Activated naive CD8-positive, alpha-beta T cell treated with anti-CD3 and anti-CD28 coated beads for 36 hours (primary cell): ENCODE measurements at regions not wholly inside any gene's neighbourhood (a gene's known extent, or its start where the extent isn't known, plus 50 kb on each side); places are given as distances from the start of the nearest gene placed in this dataset.
"Not testable (repeated sequence)": the region's sequence is repeated elsewhere in the genome, so short reads cannot be mapped to it uniquely, and the experiment has no call there.

Experiments
- DNase-seq: peaks from one replicate; pipeline ENCODE4 v3.0.0; 2021
- H3K27ac Mint-ChIP-seq: one replicate; pipeline ENCODE4 v1.8.0; 2022; ENCODE audit warnings: mild to moderate bottlenecking, moderate library complexity, mixed read lengths
- H3K27me3 Mint-ChIP-seq: one replicate; pipeline ENCODE4 v1.8.0; 2022; ENCODE audit warnings: mild to moderate bottlenecking, mixed read lengths
- H3K36me3 Mint-ChIP-seq: one replicate; pipeline ENCODE4 v1.8.0; 2021; ENCODE audit warnings: mild to moderate bottlenecking, mixed read lengths
- H3K4me1 Mint-ChIP-seq: one replicate; pipeline ENCODE4 v1.8.0; 2021; ENCODE audit warnings: mixed read lengths
- H3K4me3 Mint-ChIP-seq: one replicate; pipeline ENCODE4 v1.8.0; 2022; ENCODE audit warnings: mild to moderate bottlenecking, moderate library complexity, mixed read lengths
- H3K9me3 Mint-ChIP-seq: one replicate; pipeline ENCODE4 v1.8.0; 2022; ENCODE audit warnings: mixed read lengths

GRCh38 chr2:37722971-37723370 is 51.5 kb upstream of the CDC42EP3 start:
- DNase-seq, H3K36me3 Mint-ChIP-seq, H3K4me3 Mint-ChIP-seq, H3K4me1 Mint-ChIP-seq, H3K27ac Mint-ChIP-seq, H3K27me3 Mint-ChIP-seq, H3K9me3 Mint-ChIP-seq: not testable (repeated sequence)

- Mint-ChIP-seq H3K27me3 (no peaks in the 10 kb centered on the region), H3K36me3 (no peaks in the 10 kb centered on the region), H3K27ac (no peak overlapping the region), H3K4me1 (peaks cover 4% of the 10 kb centered on the region), H3K4me3 (no peak overlapping the region), H3K9me3 (peaks cover 4% of the 10 kb centered on the region)
- DNase-seq, result no peak
Observed at GRCh38 chr2:37730037-37730818, 58.8 kb upstream of the CDC42EP3 start.

GRCh38 chr2:37732412-37732811 is 61.0 kb upstream of the CDC42EP3 start:
- not testable (repeated sequence) for H3K9me3 Mint-ChIP-seq

GRCh38 chr2:37733251-37733650 is 61.8 kb upstream of the CDC42EP3 start:
- no peaks in the 10 kb centered on the region for H3K9me3 Mint-ChIP-seq
- H3K36me3 Mint-ChIP-seq, result no peaks in the 10 kb centered on the region
- DNase-seq, result no peak
- no peak overlapping the region for H3K27ac Mint-ChIP-seq
- H3K4me3 Mint-ChIP-seq, result no peak overlapping the region
- H3K27me3 Mint-ChIP-seq, result no peaks in the 10 kb centered on the region
- peaks cover 4% of the 10 kb centered on the region for H3K4me1 Mint-ChIP-seq

More at GRCh38 chr2:37732412-37732811, 61.0 kb upstream of the CDC42EP3 start:
- H3K27me3 Mint-ChIP-seq, DNase-seq, H3K36me3 Mint-ChIP-seq, H3K27ac Mint-ChIP-seq, H3K4me1 Mint-ChIP-seq, H3K4me3 Mint-ChIP-seq: not testable (repeated sequence)

- not testable (repeated sequence) for H3K4me3 Mint-ChIP-seq, H3K27ac Mint-ChIP-seq, H3K27me3 Mint-ChIP-seq, H3K9me3 Mint-ChIP-seq, H3K36me3 Mint-ChIP-seq, DNase-seq, H3K4me1 Mint-ChIP-seq
Observed at GRCh38 chr2:37733955-37734354, 62.5 kb upstream of the CDC42EP3 start.

- H3K36me3 Mint-ChIP-seq, H3K4me1 Mint-ChIP-seq, H3K27me3 Mint-ChIP-seq, DNase-seq, H3K9me3 Mint-ChIP-seq, H3K4me3 Mint-ChIP-seq, H3K27ac Mint-ChIP-seq: not testable (repeated sequence)
Observed at GRCh38 chr2:37734891-37735523, 63.6 kb upstream of the CDC42EP3 start.

GRCh38 chr2:37735524-37735910 is 64.1 kb upstream of the CDC42EP3 start:
- H3K9me3 Mint-ChIP-seq, H3K27ac Mint-ChIP-seq, DNase-seq, H3K27me3 Mint-ChIP-seq, H3K36me3 Mint-ChIP-seq, H3K4me1 Mint-ChIP-seq, H3K4me3 Mint-ChIP-seq: not testable (repeated sequence)

- H3K9me3 Mint-ChIP-seq, result no peaks in the 10 kb centered on the region
Observed at GRCh38 chr2:37737507-37737906, 66.1 kb upstream of the CDC42EP3 start.

GRCh38 chr2:37738266-37738885 is 66.9 kb upstream of the CDC42EP3 start:
- no peaks in the 10 kb centered on the region for H3K36me3 Mint-ChIP-seq
- DNase-seq, result no peak
- peaks cover 7% of the 10 kb centered on the region for H3K4me1 Mint-ChIP-seq
- no peak overlapping the region for H3K4me3 Mint-ChIP-seq
- H3K27me3 Mint-ChIP-seq, result no peaks in the 10 kb centered on the region
- no peak overlapping the region for H3K27ac Mint-ChIP-seq
- no peaks in the 10 kb centered on the region for H3K9me3 Mint-ChIP-seq

More at GRCh38 chr2:37737507-37737906, 66.1 kb upstream of the CDC42EP3 start:
- no peak for DNase-seq
- no peak overlapping the region for H3K27ac Mint-ChIP-seq
- no peaks in the 10 kb centered on the region for H3K36me3 Mint-ChIP-seq
- H3K4me3 Mint-ChIP-seq, result no peak overlapping the region
- peaks cover 7% of the 10 kb centered on the region for H3K4me1 Mint-ChIP-seq
- no peaks in the 10 kb centered on the region for H3K27me3 Mint-ChIP-seq

- H3K27me3 Mint-ChIP-seq, result no peaks in the 10 kb centered on the region
- no peak for DNase-seq
- no peaks in the 10 kb centered on the region for H3K36me3 Mint-ChIP-seq
- no peak overlapping the region for H3K27ac Mint-ChIP-seq
- H3K9me3 Mint-ChIP-seq, result no peaks in the 10 kb centered on the region
- H3K4me3 Mint-ChIP-seq, result no peak overlapping the region
- peaks cover 5% of the 10 kb centered on the region for H3K4me1 Mint-ChIP-seq
Observed at GRCh38 chr2:37739153-37739552, 67.7 kb upstream of the CDC42EP3 start.

- no peaks in the 10 kb centered on the region for H3K9me3 Mint-ChIP-seq
- no peaks in the 10 kb centered on the region for H3K27me3 Mint-ChIP-seq
- no peaks in the 10 kb centered on the region for H3K36me3 Mint-ChIP-seq
- no peak for DNase-seq
- H3K4me3 Mint-ChIP-seq, result no peak overlapping the region
- no peak overlapping the region for H3K27ac Mint-ChIP-seq
- H3K4me1 Mint-ChIP-seq, result peaks cover 5% of the 10 kb centered on the region
Observed at GRCh38 chr2:37740164-37740739, 68.8 kb upstream of the CDC42EP3 start.

GRCh38 chr2:37742286-37742685 is 70.8 kb upstream of the CDC42EP3 start:
- DNase-seq, result no peak
- no peaks in the 10 kb centered on the region for H3K9me3 Mint-ChIP-seq
- no peaks in the 10 kb centered on the region for H3K27me3 Mint-ChIP-seq
- peaks cover 5% of the 10 kb centered on the region for H3K4me1 Mint-ChIP-seq
- no peaks in the 10 kb centered on the region for H3K36me3 Mint-ChIP-seq
- no peak overlapping the region for H3K4me3 Mint-ChIP-seq
- no peak overlapping the region for H3K27ac Mint-ChIP-seq

- no peak overlapping the region for H3K4me3 Mint-ChIP-seq
- no peak for DNase-seq
- H3K27ac Mint-ChIP-seq, result no peak overlapping the region
- no peaks in the 10 kb centered on the region for H3K36me3 Mint-ChIP-seq
- H3K4me1 Mint-ChIP-seq, result peaks cover 5% of the 10 kb centered on the region
- H3K27me3 Mint-ChIP-seq, result no peaks in the 10 kb centered on the region
- H3K9me3 Mint-ChIP-seq, result no peaks in the 10 kb centered on the region
Observed at GRCh38 chr2:37744010-37744409, 72.6 kb upstream of the CDC42EP3 start.

GRCh38 chr2:37744961-37745360 is 73.5 kb upstream of the CDC42EP3 start:
- not testable (repeated sequence) for DNase-seq, H3K9me3 Mint-ChIP-seq, H3K36me3 Mint-ChIP-seq, H3K4me3 Mint-ChIP-seq, H3K27me3 Mint-ChIP-seq, H3K4me1 Mint-ChIP-seq, H3K27ac Mint-ChIP-seq

- H3K9me3 Mint-ChIP-seq, H3K4me3 Mint-ChIP-seq, DNase-seq, H3K27ac Mint-ChIP-seq, H3K4me1 Mint-ChIP-seq, H3K27me3 Mint-ChIP-seq, H3K36me3 Mint-ChIP-seq: not testable (repeated sequence)
Observed at GRCh38 chr2:37746011-37746410, 74.6 kb upstream of the CDC42EP3 start.
